D721Med (cell line): ENCODE measurements at regions not wholly inside any gene's neighbourhood (a gene's known extent, or its start where the extent isn't known, plus 50 kb on each side); places are given as distances from the start of the nearest gene placed in this dataset.
"Not testable (repeated sequence)": the region's sequence is repeated elsewhere in the genome, so short reads cannot be mapped to it uniquely, and the experiment has no call there.

ENCODE experiments used
- DNase-seq: peaks from one replicate; pipeline ENCODE4 v3.0.0; 2011; ENCODE audit warnings: low spot score; ENCODE audit not compliant: insufficient read length
- FAIRE-seq: peaks from 2 replicates; lab custom pipeline; 2011; peaks lifted over from hg19 to GRCh38; lab: Jason Lieb, UNC
- TF ChIP-seq, protein P1 (sequence below): IDR thresholded peaks from 2 replicates; pipeline ENCODE4 v1.5.1; 2012; ENCODE audit warnings: mild to moderate bottlenecking, control low read depth; ENCODE audit not compliant: insufficient read depth; ENCODE audit errors: missing control alignments

- no peak for DNase-seq
- FAIRE-seq = no peak
- TF ChIP-seq, protein P1, sequence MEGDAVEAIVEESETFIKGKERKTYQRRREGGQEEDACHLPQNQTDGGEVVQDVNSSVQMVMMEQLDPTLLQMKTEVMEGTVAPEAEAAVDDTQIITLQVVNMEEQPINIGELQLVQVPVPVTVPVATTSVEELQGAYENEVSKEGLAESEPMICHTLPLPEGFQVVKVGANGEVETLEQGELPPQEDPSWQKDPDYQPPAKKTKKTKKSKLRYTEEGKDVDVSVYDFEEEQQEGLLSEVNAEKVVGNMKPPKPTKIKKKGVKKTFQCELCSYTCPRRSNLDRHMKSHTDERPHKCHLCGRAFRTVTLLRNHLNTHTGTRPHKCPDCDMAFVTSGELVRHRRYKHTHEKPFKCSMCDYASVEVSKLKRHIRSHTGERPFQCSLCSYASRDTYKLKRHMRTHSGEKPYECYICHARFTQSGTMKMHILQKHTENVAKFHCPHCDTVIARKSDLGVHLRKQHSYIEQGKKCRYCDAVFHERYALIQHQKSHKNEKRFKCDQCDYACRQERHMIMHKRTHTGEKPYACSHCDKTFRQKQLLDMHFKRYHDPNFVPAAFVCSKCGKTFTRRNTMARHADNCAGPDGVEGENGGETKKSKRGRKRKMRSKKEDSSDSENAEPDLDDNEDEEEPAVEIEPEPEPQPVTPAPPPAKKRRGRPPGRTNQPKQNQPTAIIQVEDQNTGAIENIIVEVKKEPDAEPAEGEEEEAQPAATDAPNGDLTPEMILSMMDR = no peak
These were observed 349.3 kb upstream of the KIAA1217 start for GRCh38 chr10:23859598-23859997.

DNA sequence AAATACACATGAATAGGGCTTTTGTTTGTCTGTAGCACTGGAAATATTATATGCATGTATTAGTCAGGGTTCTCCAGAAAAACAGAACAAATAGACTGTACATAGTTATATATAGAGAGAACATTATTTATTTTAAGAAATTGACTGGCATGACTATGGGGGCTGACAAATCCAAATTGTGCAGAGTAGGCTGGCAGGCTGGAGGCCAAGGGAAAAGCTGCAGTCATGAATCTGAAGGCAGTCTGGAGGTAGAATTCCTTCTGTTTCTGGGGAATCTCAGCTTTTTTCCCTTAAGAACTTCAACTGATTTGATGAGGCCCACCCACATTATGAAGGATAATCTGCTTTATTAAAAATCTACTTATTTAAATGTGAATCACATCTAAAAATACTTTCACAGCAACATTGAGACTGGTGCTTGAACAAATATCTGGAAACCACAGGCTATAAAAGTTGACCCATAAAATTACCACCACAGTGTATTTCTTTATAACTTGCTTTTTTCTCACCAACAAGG is 344.2 kb upstream of the KIAA1217 start:
- DNase-seq (no peak), FAIRE-seq (no peak)
- TF ChIP-seq, protein P1 = no peak

DNA sequence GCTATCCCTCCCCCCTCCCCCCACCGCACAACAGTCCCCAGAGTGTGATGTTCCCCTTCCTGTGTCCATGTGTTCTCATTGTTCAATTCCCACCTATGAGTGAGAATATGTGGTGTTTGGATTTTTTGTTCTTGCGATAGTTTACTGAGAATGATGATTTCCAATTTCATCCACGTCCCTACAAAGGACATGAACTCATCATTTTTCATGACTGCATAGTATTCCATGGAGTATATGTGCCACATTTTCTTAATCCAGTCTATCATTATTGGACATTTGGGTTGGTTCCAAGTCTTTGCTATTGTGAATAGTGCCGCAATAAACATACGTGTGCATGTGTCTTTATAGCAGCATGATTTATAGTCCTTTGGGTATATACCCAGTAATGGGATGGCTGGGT is 342.0 kb upstream of the KIAA1217 start:
- not testable (repeated sequence) for DNase-seq, FAIRE-seq

DNA sequence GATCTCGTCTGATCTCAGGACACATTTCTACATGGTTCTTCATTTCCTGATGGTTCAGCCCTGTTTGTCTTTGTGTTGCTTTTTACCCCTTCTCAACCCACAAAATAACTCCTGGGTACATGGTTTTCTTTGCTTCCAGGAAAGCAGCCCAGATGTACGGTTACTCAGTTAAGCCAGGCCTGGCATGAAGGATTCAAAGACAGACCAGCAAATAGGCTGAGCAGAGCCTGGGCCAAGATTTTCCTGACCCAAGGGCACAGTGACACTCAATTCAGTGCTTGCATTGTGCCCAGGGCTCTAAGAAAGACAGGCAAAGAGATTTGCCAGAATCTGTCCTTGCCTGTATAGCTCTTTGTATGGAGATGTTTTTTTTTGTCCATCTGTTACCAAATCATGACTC is 340.8 kb upstream of the KIAA1217 start:
- no peak for DNase-seq
- TF ChIP-seq, protein P1 = no peak
- no peak for FAIRE-seq

DNA sequence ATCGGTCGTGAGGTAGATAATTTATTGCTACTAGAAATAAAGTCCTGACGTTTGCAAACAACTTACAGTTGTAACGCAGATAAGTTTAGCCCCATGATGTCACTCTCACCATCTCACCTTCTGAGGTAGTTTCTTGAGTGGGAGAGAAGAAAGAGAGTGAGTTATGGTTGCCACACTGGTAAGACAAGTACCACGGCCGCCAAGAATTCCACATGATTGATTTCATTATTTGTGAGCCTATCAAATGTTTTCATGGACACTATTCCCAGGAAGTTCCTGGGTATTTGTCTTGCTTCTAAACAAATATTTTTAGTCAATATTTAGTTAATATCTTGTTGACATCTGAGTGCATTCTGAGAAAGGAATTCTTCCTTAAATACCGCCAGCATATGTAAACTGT is 339.4 kb upstream of the KIAA1217 start:
- TF ChIP-seq, protein P1 = no peak
- no peak for DNase-seq
- no peak for FAIRE-seq

DNA sequence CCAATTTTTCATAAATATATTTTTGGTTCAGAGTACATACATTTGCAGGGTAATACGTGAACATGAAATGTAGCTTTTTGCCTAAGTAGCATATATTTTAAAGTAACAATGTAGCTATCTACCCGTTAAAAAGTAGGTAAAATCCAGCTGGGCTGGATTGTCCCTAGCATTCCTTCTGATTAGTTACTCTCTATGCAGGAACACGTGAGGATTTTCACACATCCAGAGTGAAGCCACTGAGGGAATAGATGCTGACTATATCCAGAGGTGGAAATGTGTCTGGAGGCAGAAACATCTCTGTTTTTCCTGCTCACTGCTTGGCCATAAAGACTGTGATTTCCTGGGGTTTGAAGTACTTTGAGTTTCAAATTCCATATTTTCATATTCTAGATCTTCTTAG is 338.9 kb upstream of the KIAA1217 start:
- FAIRE-seq = no peak
- TF ChIP-seq, protein P1 = no peak
- DNase-seq = no peak

GRCh38 chr10:23870651-23871610 is 338.0 kb upstream of the KIAA1217 start:
- no peak for DNase-seq
- TF ChIP-seq, protein P1 = no peak
- FAIRE-seq = no peak
